ENCODE measurements at regions not wholly inside any gene's neighbourhood (a gene's known extent, or its start where the extent isn't known, plus 50 kb on each side); places are given as distances from the start of the nearest gene placed in this dataset.

- no peak for DNase-seq
These were observed 92.2 kb downstream of the TEX51 start for GRCh38 chr2:126990605-126991532.

GRCh38 chr2:126994340-126994777 is 95.7 kb downstream of the TEX51 start:
- DNase-seq, result no peak

GRCh38 chr2:126995621-126996377 is 97.1 kb downstream of the TEX51 start:
- DNase-seq, result no peak

GRCh38 chr2:126996378-126996699 is 97.6 kb downstream of the TEX51 start:
- no peak for DNase-seq
